GM12865 (cell line): ENCODE measurements at regions not wholly inside any gene's neighbourhood (a gene's known extent, or its start where the extent isn't known, plus 50 kb on each side); places are given as distances from the start of the nearest gene placed in this dataset.

ENCODE experiments used
- DNase-seq: peaks from one replicate; pipeline ENCODE4 v3.0.0; 2010; ENCODE audit warnings: low read depth
- H3K4me3 ChIP-seq: 2 replicates; pipeline ENCODE4 v1.5.1; 2011; ENCODE audit warnings: mild to moderate bottlenecking, low read depth, low read length, control low read depth
- TF ChIP-seq, protein P1 (sequence below): IDR thresholded peaks from 2 replicates; pipeline ENCODE4 v1.5.1; 2011; ENCODE audit warnings: low read length, control low read depth, low read depth, inconsistent platforms; ENCODE audit not compliant: insufficient read depth; ENCODE audit errors: missing control alignments

DNA sequence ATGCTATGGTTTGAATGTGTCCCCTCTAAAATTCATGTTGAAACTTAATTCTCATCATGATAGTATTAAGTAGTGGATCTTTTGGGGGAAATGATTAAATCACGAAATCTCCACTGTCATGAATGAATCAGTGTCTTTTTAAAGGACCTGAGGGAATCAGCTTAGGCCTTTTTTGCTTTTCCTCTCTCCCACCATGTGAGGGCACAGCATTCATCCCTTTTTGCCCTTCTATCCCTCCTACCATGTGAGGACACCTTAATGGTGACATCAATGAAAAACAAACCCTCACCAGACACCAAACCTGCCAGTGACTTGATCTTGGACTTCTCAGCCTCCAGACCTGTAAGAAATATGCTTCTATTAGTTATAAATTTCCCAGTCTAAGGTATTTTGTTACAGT is 247.1 kb upstream of the UBE2E3 start:
- H3K4me3 ChIP-seq = no peak overlapping the region
- TF ChIP-seq, protein P1, sequence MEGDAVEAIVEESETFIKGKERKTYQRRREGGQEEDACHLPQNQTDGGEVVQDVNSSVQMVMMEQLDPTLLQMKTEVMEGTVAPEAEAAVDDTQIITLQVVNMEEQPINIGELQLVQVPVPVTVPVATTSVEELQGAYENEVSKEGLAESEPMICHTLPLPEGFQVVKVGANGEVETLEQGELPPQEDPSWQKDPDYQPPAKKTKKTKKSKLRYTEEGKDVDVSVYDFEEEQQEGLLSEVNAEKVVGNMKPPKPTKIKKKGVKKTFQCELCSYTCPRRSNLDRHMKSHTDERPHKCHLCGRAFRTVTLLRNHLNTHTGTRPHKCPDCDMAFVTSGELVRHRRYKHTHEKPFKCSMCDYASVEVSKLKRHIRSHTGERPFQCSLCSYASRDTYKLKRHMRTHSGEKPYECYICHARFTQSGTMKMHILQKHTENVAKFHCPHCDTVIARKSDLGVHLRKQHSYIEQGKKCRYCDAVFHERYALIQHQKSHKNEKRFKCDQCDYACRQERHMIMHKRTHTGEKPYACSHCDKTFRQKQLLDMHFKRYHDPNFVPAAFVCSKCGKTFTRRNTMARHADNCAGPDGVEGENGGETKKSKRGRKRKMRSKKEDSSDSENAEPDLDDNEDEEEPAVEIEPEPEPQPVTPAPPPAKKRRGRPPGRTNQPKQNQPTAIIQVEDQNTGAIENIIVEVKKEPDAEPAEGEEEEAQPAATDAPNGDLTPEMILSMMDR = no peak
- no peak for DNase-seq

DNA sequence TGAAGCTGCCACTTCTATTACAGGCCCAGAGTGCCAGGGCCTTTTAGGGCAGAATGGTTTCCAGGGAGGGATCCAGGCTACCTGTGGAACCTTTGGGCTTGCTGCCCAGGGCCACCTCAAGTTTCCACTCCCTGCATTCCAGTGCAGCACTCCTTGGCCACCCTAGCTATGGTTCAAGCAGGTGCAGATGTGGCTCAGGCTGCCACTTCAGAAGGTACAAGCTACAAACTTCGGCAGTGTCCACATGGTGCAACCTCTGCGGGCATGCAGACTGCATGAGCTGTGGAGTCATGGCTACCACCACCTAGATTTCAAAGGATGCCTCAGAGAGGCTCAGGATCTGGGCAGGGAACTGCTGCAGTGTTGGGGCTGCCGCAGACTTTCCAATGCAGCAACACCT is 248.1 kb upstream of the UBE2E3 start:
- TF ChIP-seq, protein P1 = no peak
- H3K4me3 ChIP-seq = no peak overlapping the region
- no peak for DNase-seq

DNA sequence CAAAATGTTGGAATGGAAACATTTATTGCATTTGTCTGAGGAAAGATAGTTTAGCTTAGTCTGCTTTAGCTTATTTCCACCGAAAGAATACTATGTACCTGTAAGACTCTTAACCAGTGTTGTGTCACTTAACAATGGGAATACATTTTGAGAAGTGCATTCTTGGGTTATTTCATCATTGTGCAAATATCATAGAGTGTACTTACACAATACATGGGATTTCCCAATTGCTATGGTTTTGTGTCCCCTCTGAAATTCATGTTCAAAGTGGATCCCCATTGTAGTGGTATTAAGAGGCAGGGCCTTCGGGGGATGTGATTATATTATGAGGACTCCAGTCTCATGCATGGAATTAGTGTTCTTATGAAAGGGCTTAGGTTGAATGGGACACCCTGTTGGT is 249.4 kb upstream of the UBE2E3 start:
- H3K4me3 ChIP-seq = no peak overlapping the region
- no peak for DNase-seq
- TF ChIP-seq, protein P1 = no peak

DNA sequence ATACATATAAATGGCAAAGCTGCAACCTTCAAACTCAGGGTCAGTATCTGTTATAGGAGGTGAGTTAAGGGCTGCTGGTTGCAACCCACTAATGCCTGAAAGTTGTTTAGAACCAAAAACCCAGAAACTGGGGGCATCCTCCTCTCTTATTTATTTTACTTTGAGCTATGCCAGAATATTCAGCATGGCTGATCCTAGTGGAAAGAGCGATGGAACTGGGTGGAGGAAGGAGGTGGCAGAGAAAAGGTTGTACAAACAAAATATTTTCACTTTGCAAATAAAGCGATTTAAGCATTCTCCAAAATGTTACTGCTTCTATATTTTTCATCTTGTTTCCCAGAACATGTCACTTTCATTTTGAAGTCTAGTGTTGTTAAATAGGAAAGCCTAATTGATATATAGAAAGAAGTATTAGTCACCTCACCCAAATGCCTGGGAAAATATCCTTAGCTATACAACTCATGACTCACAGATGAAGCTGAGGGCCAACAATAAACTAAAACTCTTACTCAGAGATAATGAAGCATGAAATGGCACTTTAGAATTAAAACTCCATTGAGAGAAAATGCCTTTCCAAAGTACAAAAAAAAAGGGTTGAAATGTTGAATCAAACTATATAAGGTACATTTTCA is 251.4 kb upstream of the UBE2E3 start:
- no peak for DNase-seq
- TF ChIP-seq, protein P1 = no peak
- no peak overlapping the region for H3K4me3 ChIP-seq

DNA sequence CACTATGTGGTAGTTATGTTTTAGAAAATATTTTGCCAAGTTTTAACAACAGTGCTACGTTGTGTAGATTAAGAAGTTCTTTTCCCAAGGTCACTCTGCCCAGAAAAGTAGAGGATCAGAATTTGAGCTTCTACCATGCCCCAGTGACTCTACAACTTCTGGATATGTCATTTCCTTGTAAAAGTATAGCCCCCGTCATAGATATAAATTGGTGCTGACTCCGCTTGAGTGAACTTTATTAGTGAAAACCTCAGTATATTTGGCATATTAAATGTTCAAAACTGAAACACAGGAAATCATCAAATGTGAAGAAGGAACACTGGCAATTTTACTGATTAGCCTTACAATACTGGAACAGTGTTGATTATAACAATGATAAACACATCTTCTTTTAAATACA is 256.7 kb upstream of the UBE2E3 start:
- TF ChIP-seq, protein P1 = no peak
- no peak for DNase-seq
- H3K4me3 ChIP-seq = no peak overlapping the region

DNA sequence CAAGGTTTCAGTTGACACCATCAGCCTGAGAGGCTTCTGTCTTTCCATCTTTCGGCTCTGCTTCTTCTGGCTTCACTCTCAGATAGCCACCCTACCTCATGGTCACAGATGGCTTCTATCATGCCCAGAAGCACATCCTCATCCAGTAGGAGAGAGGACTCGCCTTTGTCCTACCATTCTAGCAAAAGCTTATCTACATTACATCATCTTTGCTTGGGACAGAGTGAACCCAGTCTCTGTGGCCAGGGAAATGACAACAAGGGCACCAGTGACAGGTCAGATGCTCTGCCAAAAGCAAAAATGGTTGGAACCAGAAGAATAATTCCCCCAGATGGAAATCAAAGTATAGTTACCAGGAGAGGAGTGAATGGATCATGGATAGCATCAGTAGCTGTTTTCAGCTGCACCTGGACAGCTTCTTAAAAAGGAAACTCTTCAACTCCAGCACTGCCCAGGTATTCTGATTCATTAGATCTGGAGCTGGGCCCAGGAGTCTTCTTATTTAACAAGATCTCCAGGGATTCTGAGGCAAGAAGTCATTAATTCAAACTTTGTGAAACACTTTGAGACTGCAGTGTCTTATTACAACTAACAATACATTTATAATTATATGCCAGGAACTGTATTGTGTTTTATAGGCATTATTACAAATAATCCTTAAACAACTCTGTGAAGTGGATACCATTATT is 257.7 kb upstream of the UBE2E3 start:
- TF ChIP-seq, protein P1 = no peak
- H3K4me3 ChIP-seq = no peak overlapping the region
- DNase-seq = no peak

DNA sequence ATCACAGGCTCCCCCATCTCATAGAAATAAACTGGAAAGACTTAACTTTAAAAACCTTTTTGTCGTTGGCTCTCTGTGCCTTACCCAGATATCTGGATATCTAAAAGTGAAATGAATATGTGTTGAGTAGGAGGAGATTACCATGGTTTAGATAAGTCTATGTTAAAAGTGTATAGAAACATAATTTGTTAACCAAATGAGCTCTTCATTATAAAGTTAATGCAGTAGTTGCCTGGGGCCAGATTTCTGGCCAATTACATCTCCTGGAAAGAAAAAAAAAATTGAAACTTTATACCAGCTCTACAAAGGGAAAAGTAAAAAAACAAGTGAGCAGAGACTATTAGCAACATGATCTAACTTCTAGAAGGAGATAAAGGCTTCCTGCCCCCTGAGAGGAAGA is 259.6 kb upstream of the UBE2E3 start:
- no peak for DNase-seq
- TF ChIP-seq, protein P1 = no peak
- no peak overlapping the region for H3K4me3 ChIP-seq
